ENCODE measurements at regions not wholly inside any gene's neighbourhood (a gene's known extent, or its start where the extent isn't known, plus 50 kb on each side); places are given as distances from the start of the nearest gene placed in this dataset.

- TF ChIP-seq CTCF (IDR thresholded peaks at IDR 0.05; ENCODE audit: low read length) (no peak), EZH2 (optimal IDR thresholded peaks at IDR 0.05; ENCODE audit: low read depth, low read length) (no peak)
Observed at GRCh38 chr12:33757701-33758100, 264.6 kb upstream of the ALG10 start.
